HepG2 (cell line): ENCODE measurements at regions not wholly inside any gene's neighbourhood (a gene's known extent, or its start where the extent isn't known, plus 50 kb on each side); places are given as distances from the start of the nearest gene placed in this dataset.

Experiments used
- CEBPB ChIP-seq: IDR thresholded peaks from 2 replicates; pipeline ENCODE4 v1.6.1; 2011; ENCODE audit warnings: low read depth, low read length, improper control_type of control experiment, borderline replicate concordance
- ZNF550 ChIP-seq: sonication (generic); formaldehyde crosslinking; IDR thresholded peaks from 2 replicates; pipeline ENCODE4 v1.4.0; 2020; ENCODE audit warnings: mild to moderate bottlenecking, missing genetic modification reagents, borderline replicate concordance
- TF ChIP-seq, protein P1 (sequence below): sonication (generic); formaldehyde crosslinking; conservative IDR thresholded peaks from 2 replicates; pipeline ENCODE4 v1.5.0; 2020; ENCODE audit warnings: missing genetic modification reagents
- TF ChIP-seq, protein P2 (sequence below): sonication (generic); formaldehyde crosslinking; IDR thresholded peaks from 2 replicates; pipeline ENCODE4 v1.5.0; 2020; ENCODE audit warnings: mild to moderate bottlenecking, missing genetic modification reagents, moderate library complexity

DNA sequence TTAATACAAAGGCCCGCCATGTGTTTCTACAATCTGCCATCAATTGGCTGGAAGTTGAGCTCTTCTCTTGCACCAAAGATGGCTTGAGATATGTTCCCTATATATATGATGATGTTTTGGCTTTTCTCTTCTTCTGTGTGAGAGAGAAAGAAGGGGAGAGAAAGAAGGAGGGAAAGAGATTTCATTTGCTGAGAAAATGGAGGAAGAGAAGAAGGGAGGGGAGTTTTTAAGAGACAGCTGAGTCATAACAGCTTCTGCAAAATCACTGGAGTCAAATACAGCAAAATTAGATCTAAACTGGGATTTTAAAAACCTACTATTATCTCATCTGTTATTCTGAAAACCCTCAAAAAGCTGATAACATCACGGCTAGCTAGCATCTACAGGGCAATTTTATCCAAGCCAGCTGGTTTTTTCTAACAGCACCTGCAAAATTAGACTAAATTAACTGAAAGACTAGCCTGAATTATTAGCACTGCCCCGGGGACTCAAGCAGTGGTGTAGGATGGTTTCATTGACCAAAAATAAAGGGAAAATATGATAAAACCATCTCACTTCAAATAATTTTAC lies 647.6 kb upstream of the ACTRT1 start:
- TF ChIP-seq, protein P1, sequence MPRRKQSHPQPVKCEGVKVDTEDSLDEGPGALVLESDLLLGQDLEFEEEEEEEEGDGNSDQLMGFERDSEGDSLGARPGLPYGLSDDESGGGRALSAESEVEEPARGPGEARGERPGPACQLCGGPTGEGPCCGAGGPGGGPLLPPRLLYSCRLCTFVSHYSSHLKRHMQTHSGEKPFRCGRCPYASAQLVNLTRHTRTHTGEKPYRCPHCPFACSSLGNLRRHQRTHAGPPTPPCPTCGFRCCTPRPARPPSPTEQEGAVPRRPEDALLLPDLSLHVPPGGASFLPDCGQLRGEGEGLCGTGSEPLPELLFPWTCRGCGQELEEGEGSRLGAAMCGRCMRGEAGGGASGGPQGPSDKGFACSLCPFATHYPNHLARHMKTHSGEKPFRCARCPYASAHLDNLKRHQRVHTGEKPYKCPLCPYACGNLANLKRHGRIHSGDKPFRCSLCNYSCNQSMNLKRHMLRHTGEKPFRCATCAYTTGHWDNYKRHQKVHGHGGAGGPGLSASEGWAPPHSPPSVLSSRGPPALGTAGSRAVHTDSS (CRISPR knock-in tag) = no peak
- no peak for TF ChIP-seq CEBPB
- TF ChIP-seq ZNF550 = no peak
- TF ChIP-seq, protein P2, sequence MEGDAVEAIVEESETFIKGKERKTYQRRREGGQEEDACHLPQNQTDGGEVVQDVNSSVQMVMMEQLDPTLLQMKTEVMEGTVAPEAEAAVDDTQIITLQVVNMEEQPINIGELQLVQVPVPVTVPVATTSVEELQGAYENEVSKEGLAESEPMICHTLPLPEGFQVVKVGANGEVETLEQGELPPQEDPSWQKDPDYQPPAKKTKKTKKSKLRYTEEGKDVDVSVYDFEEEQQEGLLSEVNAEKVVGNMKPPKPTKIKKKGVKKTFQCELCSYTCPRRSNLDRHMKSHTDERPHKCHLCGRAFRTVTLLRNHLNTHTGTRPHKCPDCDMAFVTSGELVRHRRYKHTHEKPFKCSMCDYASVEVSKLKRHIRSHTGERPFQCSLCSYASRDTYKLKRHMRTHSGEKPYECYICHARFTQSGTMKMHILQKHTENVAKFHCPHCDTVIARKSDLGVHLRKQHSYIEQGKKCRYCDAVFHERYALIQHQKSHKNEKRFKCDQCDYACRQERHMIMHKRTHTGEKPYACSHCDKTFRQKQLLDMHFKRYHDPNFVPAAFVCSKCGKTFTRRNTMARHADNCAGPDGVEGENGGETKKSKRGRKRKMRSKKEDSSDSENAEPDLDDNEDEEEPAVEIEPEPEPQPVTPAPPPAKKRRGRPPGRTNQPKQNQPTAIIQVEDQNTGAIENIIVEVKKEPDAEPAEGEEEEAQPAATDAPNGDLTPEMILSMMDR (CRISPR knock-in tag) = no peak
